DOHH2 (cell line): ENCODE measurements at regions not wholly inside any gene's neighbourhood (a gene's known extent, or its start where the extent isn't known, plus 50 kb on each side); places are given as distances from the start of the nearest gene placed in this dataset.

Experiments
- CTCF ChIP-seq: fragments of 200-600 bp; sonication (generic); IDR thresholded peaks from one replicate; pipeline ENCODE4 v1.5.1; 2014; ENCODE audit warnings: antibody characterized with exemption, mild to moderate bottlenecking, low read depth, low read length; ENCODE audit not compliant: poor library complexity, severe bottlenecking
- EZH2phosphoT487 ChIP-seq: fragments of 200-600 bp; sonication (generic); IDR thresholded peaks from 2 replicates; pipeline ENCODE4 v1.6.1; 2017; ENCODE audit warnings: borderline replicate concordance, mild to moderate bottlenecking, antibody characterized with exemption, low read length, moderate library complexity, mixed read lengths

GRCh38 chr5:160931283-160931682 lies 79.3 kb upstream of the ATP10B start:
- TF ChIP-seq CTCF (no peak), EZH2phosphoT487 (no peak)
